ENCODE measurements at regions not wholly inside any gene's neighbourhood (a gene's known extent, or its start where the extent isn't known, plus 50 kb on each side); places are given as distances from the start of the nearest gene placed in this dataset.

DNA sequence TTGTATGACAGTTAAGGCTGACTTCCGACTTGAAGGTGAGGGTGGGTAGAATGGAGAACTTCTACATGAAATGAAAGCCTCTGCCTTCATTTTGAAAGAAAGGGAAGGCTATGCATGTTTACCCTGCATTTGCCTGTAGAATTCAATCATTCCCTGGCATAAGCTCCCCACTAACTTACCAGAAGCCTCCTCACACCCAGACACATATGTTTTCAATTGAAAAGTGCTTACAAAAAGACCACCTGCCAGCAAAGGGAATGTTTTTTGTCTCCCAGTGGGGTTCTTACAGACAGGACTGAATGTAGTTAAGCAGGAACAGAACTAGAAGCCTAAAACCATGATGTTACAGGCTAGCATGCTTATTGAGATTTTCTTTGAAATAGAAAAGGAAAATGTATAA lies 392.1 kb upstream of the HSF2 start:
- no peak for TF ChIP-seq CTCF (IDR thresholded peaks at IDR 0.05; ENCODE audit: low read depth, low read length, poor library complexity, severe bottlenecking)
- TF ChIP-seq EZH2phosphoT487 (IDR thresholded peaks at IDR 0.05; ENCODE audit: borderline replicate concordance, low read length), result no peak

Data from DOHH2 (cell line).